ENCODE measurements at regions not wholly inside any gene's neighbourhood (a gene's known extent, or its start where the extent isn't known, plus 50 kb on each side); places are given as distances from the start of the nearest gene placed in this dataset.

GRCh38 chr7:35483568-35483967, 211.4 kb downstream of the HERPUD2 start:
- DNase-seq (ENCODE audit: low read depth), result no peak
- no peak overlapping the region for H3K4me3 ChIP-seq (ENCODE audit: low read length)
- TF ChIP-seq CTCF (conservative IDR thresholded peaks at IDR 0.05; ENCODE audit: low read length), result no peak

GRCh38 chr7:35482231-35482630, 212.7 kb downstream of the HERPUD2 start:
- no peak for TF ChIP-seq CTCF (conservative IDR thresholded peaks at IDR 0.05; ENCODE audit: low read length)
- H3K4me3 ChIP-seq (ENCODE audit: low read length), result no peak overlapping the region
- no peak for DNase-seq (ENCODE audit: low read depth)

- DNase-seq (ENCODE audit: low read depth), result no peak
- TF ChIP-seq CTCF (conservative IDR thresholded peaks at IDR 0.05; ENCODE audit: low read length), result no peak
- no peak overlapping the region for H3K4me3 ChIP-seq (ENCODE audit: low read length)
These were observed 214.1 kb downstream of the HERPUD2 start for GRCh38 chr7:35480806-35481205.

GRCh38 chr7:35477609-35478008, 217.3 kb downstream of the HERPUD2 start:
- DNase-seq (ENCODE audit: low read depth), result no peak

GRCh38 chr7:35474100-35474499, 220.2 kb upstream of the TBX20 start:
- DNase-seq (ENCODE audit: low read depth), result no peak
- H3K4me3 ChIP-seq (ENCODE audit: low read length), result no peak overlapping the region
- no peak for TF ChIP-seq CTCF (conservative IDR thresholded peaks at IDR 0.05; ENCODE audit: low read length)

More at GRCh38 chr7:35477609-35478008, 217.3 kb downstream of the HERPUD2 start:
- H3K4me3 ChIP-seq (ENCODE audit: low read length), result no peak overlapping the region
- TF ChIP-seq CTCF (conservative IDR thresholded peaks at IDR 0.05; ENCODE audit: low read length), result no peak

GRCh38 chr7:35468606-35469005, 214.7 kb upstream of the TBX20 start:
- DNase-seq (ENCODE audit: low read depth), result no peak
- TF ChIP-seq CTCF (conservative IDR thresholded peaks at IDR 0.05; ENCODE audit: low read length), result no peak
- H3K4me3 ChIP-seq (ENCODE audit: low read length), result no peak overlapping the region

- no peak for DNase-seq (ENCODE audit: low read depth)
- H3K4me3 ChIP-seq (ENCODE audit: low read length), result no peak overlapping the region
- TF ChIP-seq CTCF (conservative IDR thresholded peaks at IDR 0.05; ENCODE audit: low read length), result no peak
These were observed 213.6 kb upstream of the TBX20 start for GRCh38 chr7:35467456-35467978.
